Neural cell (in vitro differentiated cells): ENCODE measurements at regions not wholly inside any gene's neighbourhood (a gene's known extent, or its start where the extent isn't known, plus 50 kb on each side); places are given as distances from the start of the nearest gene placed in this dataset.

ENCODE experiments used
- EZH2 ChIP-seq: fragments of 200-600, 300-800 bp; shearing (Covaris generic), sonication (generic); IDR thresholded peaks from 2 replicates; pipeline ENCODE4 v1.6.1; 2014; ENCODE audit warnings: antibody characterized with exemption, low read length, borderline replicate concordance, mild to moderate bottlenecking; ENCODE audit not compliant: insufficient read depth, poor library complexity, severe bottlenecking
- MXI1 ChIP-seq: fragments of 450-650 bp; conservative IDR thresholded peaks from 2 replicates; pipeline ENCODE4 v1.6.1; 2014; ENCODE audit warnings: antibody characterized with exemption, mild to moderate bottlenecking; ENCODE audit not compliant: poor library complexity, severe bottlenecking
- POLR2AphosphoS5 ChIP-seq: IDR thresholded peaks from 2 replicates; pipeline ENCODE4 v1.6.1; 2012
- RAD21 ChIP-seq: fragments of 450-650 bp; conservative IDR thresholded peaks from 2 replicates; pipeline ENCODE4 v1.6.1; 2014; ENCODE audit warnings: antibody characterized with exemption, mild to moderate bottlenecking, moderate library complexity
- SMC3 ChIP-seq: fragments of 450-650 bp; conservative IDR thresholded peaks from 2 replicates; pipeline ENCODE4 v1.6.1; 2014; ENCODE audit warnings: antibody characterized with exemption, mild to moderate bottlenecking, moderate library complexity; ENCODE audit not compliant: poor library complexity
- TAF1 ChIP-seq: IDR thresholded peaks from 2 replicates; pipeline ENCODE4 v1.6.1; 2012; ENCODE audit warnings: low read depth
- TF ChIP-seq, protein P1 (sequence below): fragments of 450-650 bp; IDR thresholded peaks from 2 replicates; pipeline ENCODE4 v1.5.1; 2014; ENCODE audit warnings: antibody characterized with exemption, mild to moderate bottlenecking, moderate library complexity; ENCODE audit not compliant: poor library complexity, severe bottlenecking
- TF ChIP-seq, protein P2 (sequence below): IDR thresholded peaks from 2 replicates; pipeline ENCODE4 v1.6.1; 2012; ENCODE audit warnings: borderline replicate concordance

DNA sequence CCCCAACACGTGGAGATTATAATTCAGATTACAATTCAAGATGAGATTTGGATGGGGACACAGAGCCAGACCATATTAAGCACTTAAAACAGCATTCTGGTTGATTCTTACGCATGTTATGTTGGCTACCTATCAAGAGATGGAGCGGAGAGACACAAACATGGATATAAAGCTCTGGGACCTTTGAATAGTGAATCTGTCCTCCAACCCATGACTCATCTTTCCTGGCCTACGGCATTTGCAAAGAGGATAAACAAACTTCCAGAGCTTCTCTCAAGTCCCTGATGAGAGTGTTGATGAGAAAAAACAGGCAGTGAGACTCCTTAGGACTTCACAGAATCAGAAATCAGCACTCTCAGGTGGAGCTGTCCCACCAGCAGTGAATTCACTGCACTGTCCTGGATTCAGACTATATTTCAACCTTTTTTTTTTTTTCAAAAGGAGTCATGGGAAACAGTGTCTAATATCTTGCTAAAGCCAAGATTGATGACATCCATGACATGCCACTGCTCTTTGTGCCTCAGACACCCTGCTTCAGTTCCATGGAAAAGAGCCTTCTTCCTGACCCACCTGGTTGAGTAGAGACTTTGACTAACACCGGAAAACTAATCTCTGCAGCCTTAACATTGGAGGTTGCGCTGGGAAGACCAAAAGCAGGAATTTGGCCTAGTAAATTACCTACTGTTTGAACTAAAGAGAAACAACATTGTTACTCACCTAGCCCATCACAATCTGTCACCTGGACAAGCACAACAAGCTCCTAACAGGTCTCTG lies 62.1 kb upstream of the NPAS2 start:
- TF ChIP-seq EZH2 (no peak), MXI1 (no peak), POLR2AphosphoS5 (no peak), SMC3 (no peak), TAF1 (no peak), RAD21 (no peak)
- TF ChIP-seq, protein P1, sequence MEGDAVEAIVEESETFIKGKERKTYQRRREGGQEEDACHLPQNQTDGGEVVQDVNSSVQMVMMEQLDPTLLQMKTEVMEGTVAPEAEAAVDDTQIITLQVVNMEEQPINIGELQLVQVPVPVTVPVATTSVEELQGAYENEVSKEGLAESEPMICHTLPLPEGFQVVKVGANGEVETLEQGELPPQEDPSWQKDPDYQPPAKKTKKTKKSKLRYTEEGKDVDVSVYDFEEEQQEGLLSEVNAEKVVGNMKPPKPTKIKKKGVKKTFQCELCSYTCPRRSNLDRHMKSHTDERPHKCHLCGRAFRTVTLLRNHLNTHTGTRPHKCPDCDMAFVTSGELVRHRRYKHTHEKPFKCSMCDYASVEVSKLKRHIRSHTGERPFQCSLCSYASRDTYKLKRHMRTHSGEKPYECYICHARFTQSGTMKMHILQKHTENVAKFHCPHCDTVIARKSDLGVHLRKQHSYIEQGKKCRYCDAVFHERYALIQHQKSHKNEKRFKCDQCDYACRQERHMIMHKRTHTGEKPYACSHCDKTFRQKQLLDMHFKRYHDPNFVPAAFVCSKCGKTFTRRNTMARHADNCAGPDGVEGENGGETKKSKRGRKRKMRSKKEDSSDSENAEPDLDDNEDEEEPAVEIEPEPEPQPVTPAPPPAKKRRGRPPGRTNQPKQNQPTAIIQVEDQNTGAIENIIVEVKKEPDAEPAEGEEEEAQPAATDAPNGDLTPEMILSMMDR, result no peak
- TF ChIP-seq, protein P2, sequence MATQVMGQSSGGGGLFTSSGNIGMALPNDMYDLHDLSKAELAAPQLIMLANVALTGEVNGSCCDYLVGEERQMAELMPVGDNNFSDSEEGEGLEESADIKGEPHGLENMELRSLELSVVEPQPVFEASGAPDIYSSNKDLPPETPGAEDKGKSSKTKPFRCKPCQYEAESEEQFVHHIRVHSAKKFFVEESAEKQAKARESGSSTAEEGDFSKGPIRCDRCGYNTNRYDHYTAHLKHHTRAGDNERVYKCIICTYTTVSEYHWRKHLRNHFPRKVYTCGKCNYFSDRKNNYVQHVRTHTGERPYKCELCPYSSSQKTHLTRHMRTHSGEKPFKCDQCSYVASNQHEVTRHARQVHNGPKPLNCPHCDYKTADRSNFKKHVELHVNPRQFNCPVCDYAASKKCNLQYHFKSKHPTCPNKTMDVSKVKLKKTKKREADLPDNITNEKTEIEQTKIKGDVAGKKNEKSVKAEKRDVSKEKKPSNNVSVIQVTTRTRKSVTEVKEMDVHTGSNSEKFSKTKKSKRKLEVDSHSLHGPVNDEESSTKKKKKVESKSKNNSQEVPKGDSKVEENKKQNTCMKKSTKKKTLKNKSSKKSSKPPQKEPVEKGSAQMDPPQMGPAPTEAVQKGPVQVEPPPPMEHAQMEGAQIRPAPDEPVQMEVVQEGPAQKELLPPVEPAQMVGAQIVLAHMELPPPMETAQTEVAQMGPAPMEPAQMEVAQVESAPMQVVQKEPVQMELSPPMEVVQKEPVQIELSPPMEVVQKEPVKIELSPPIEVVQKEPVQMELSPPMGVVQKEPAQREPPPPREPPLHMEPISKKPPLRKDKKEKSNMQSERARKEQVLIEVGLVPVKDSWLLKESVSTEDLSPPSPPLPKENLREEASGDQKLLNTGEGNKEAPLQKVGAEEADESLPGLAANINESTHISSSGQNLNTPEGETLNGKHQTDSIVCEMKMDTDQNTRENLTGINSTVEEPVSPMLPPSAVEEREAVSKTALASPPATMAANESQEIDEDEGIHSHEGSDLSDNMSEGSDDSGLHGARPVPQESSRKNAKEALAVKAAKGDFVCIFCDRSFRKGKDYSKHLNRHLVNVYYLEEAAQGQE, result no peak
